ENCODE measurements at regions not wholly inside any gene's neighbourhood (a gene's known extent, or its start where the extent isn't known, plus 50 kb on each side); places are given as distances from the start of the nearest gene placed in this dataset.

DNA sequence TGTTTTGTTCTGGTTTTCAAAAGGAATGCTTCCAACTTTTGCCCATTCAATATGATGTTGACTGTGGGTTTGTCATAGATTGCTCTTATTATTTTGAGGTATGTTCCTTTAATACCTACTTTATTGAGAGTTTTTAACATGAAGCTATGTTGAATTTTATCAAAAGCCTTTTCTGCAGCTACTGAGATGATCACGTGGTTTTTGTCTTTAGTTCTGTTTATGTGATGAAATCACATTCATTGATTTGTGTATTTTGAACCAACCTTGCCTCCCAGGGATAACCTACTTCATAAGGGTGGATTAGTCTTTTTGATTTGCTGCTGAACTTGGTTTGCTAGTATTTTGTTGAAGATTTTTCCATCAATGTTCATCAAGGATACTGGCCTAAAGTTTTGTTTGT is 92.7 kb upstream of the TCF21 start:
- TF ChIP-seq POLR2A (IDR thresholded peaks at IDR 0.05), result no peak
- TF ChIP-seq, protein P1, sequence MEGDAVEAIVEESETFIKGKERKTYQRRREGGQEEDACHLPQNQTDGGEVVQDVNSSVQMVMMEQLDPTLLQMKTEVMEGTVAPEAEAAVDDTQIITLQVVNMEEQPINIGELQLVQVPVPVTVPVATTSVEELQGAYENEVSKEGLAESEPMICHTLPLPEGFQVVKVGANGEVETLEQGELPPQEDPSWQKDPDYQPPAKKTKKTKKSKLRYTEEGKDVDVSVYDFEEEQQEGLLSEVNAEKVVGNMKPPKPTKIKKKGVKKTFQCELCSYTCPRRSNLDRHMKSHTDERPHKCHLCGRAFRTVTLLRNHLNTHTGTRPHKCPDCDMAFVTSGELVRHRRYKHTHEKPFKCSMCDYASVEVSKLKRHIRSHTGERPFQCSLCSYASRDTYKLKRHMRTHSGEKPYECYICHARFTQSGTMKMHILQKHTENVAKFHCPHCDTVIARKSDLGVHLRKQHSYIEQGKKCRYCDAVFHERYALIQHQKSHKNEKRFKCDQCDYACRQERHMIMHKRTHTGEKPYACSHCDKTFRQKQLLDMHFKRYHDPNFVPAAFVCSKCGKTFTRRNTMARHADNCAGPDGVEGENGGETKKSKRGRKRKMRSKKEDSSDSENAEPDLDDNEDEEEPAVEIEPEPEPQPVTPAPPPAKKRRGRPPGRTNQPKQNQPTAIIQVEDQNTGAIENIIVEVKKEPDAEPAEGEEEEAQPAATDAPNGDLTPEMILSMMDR (IDR thresholded peaks at IDR 0.05), result no peak

All from heart left ventricle (tissue), 13 donors.